GM23338 (cell line): ENCODE measurements at regions not wholly inside any gene's neighbourhood (a gene's known extent, or its start where the extent isn't known, plus 50 kb on each side); places are given as distances from the start of the nearest gene placed in this dataset.

Experiments
- ATAC-seq: fragments of 200-7000 bp; cut with Tn5 transposase; 3 replicates; pipeline ENCODE4 v1.9.1; 2020
- DNase-seq: peaks from one replicate; pipeline ENCODE4 v3.0.0-alpha.2; 2015; ENCODE audit warnings: low spot score
- H2AFZ ChIP-seq: fragments of 200-600 bp; sonication (generic); 2 replicates; pipeline ENCODE4 v1.8.0; 2016; ENCODE audit warnings: antibody characterized with exemption, mild to moderate bottlenecking, moderate library complexity
- H3F3A ChIP-seq: fragments of 200-600 bp; sonication (generic); replicated peaks from 2 replicates; pipeline ENCODE4 v1.8.0; 2017; ENCODE audit warnings: antibody characterized with exemption, mixed run types, low read depth
- H3K27ac ChIP-seq: fragments of 200-600 bp; sonication (generic); 2 replicates; pipeline ENCODE4 v1.6.1; 2016; ENCODE audit warnings: low read depth
- H3K27me3 ChIP-seq: fragments of 200-600 bp; sonication (generic); 2 replicates; pipeline ENCODE4 v1.8.0; 2016; ENCODE audit warnings: mild to moderate bottlenecking, mixed run types, moderate library complexity; ENCODE audit not compliant: insufficient read depth
- H3K36me3 ChIP-seq: fragments of 200-600 bp; sonication (generic); 2 replicates; pipeline ENCODE4 v1.8.0; 2016; ENCODE audit warnings: mild to moderate bottlenecking; ENCODE audit not compliant: insufficient read depth
- H3K4me1 ChIP-seq: fragments of 200-600 bp; sonication (generic); 2 replicates; pipeline ENCODE4 v1.8.0; 2016; ENCODE audit warnings: mild to moderate bottlenecking, moderate library complexity; ENCODE audit not compliant: insufficient read depth
- H3K4me2 ChIP-seq: fragments of 200-600 bp; sonication (generic); 2 replicates; pipeline ENCODE4 v1.7.1; 2017; ENCODE audit warnings: mixed run types
- H3K4me3 ChIP-seq: fragments of 200-600 bp; sonication (generic); 2 replicates; pipeline ENCODE4 v1.6.1; 2016; ENCODE audit warnings: mixed run types
- H3K79me2 ChIP-seq: fragments of 200-600 bp; sonication (generic); replicated peaks from 2 replicates; pipeline ENCODE4 v1.8.0; 2017; ENCODE audit warnings: mild to moderate bottlenecking; ENCODE audit not compliant: insufficient read depth
- H3K9me2 ChIP-seq: fragments of 200-600 bp; sonication (generic); 2 replicates; pipeline ENCODE4 v1.8.0; 2017; ENCODE audit not compliant: insufficient read depth
- H4K20me1 ChIP-seq: fragments of 200-600 bp; sonication (generic); replicated peaks from 2 replicates; pipeline ENCODE4 v1.8.0; 2017; ENCODE audit warnings: mild to moderate bottlenecking; ENCODE audit not compliant: insufficient read depth
- H3K27ac Mint-ChIP-seq: 2 replicates; pipeline ENCODE4 v1.8.0; 2020; ENCODE audit warnings: inconsistent platforms, mild to moderate bottlenecking, moderate library complexity, mixed read lengths
- H3K27me3 Mint-ChIP-seq: 3 replicates; pipeline ENCODE4 v1.8.0; 2022; ENCODE audit warnings: low read depth, mild to moderate bottlenecking, moderate library complexity, mixed read lengths, inconsistent platforms; ENCODE audit not compliant: insufficient read depth, poor library complexity
- H3K36me3 Mint-ChIP-seq: 3 replicates; pipeline ENCODE4 v1.8.0; 2021; ENCODE audit warnings: low read depth, mild to moderate bottlenecking, inconsistent platforms, moderate library complexity, mixed read lengths
- H3K4me1 Mint-ChIP-seq: 3 replicates; pipeline ENCODE4 v1.8.0; 2020; ENCODE audit warnings: mild to moderate bottlenecking, inconsistent platforms, mixed read lengths
- H3K4me3 Mint-ChIP-seq: 3 replicates; pipeline ENCODE4 v1.8.0; 2021; ENCODE audit warnings: moderate library complexity, mild to moderate bottlenecking, inconsistent platforms, mixed read lengths
- H3K9me3 Mint-ChIP-seq: 3 replicates; pipeline ENCODE4 v1.8.0; 2020; ENCODE audit warnings: moderate library complexity, mild to moderate bottlenecking, inconsistent platforms, mixed read lengths
- CREB1 ChIP-seq: fragments of 250-450 bp; sonication (Bioruptor Pico); IDR thresholded peaks from 2 replicates; pipeline ENCODE4 v1.5.0; 2020; ENCODE audit warnings: low read depth, mild to moderate bottlenecking, moderate library complexity
- CTCF ChIP-seq, 2 experiments: fragments of 200-600 bp in 1 of 2; sonication (generic) in 1 of 2; conservative IDR thresholded peaks; 2 replicates each; pipeline versions ENCODE4 v1.5.1 to v1.6.1; 2016 to 2017; ENCODE audit warnings: antibody characterized with exemption in 2 of 2, low read depth in 2 of 2, mild to moderate bottlenecking in 2 of 2, moderate library complexity in 1 of 2
- EZH2 ChIP-seq: fragments of 200-600 bp; sonication (generic); IDR thresholded peaks from one replicate; pipeline ENCODE4 v1.8.0; 2017; ENCODE audit warnings: antibody characterized with exemption, mild to moderate bottlenecking, low read depth; ENCODE audit not compliant: unreplicated experiment
- EZH2phosphoT487 ChIP-seq: fragments of 200-600 bp; sonication (generic); IDR thresholded peaks from one replicate; pipeline ENCODE4 v1.8.1; 2018; ENCODE audit warnings: antibody characterized with exemption; ENCODE audit not compliant: unreplicated experiment
- JUNB ChIP-seq: IDR thresholded peaks from one replicate; pipeline ENCODE4 v1.6.1; 2016; ENCODE audit warnings: antibody characterized with exemption; ENCODE audit not compliant: unreplicated experiment
- NANOG ChIP-seq: IDR thresholded peaks from 2 replicates; pipeline ENCODE4 v1.6.1; 2016; ENCODE audit warnings: antibody characterized with exemption, borderline replicate concordance
- POLR2AphosphoS5 ChIP-seq: IDR thresholded peaks from 2 replicates; pipeline ENCODE4 v1.6.1; 2016; ENCODE audit warnings: antibody characterized with exemption, low read depth
- REST ChIP-seq: IDR thresholded peaks from one replicate; pipeline ENCODE4 v1.6.1; 2018; ENCODE audit warnings: antibody characterized with exemption; ENCODE audit not compliant: unreplicated experiment
- STAT1 ChIP-seq: IDR thresholded peaks from one replicate; pipeline ENCODE4 v1.6.1; 2016; ENCODE audit warnings: antibody characterized with exemption; ENCODE audit not compliant: unreplicated experiment
- ZNF114 ChIP-seq: fragments of 250-450 bp; sonication (Bioruptor Pico); IDR thresholded peaks from 2 replicates; pipeline ENCODE4 v1.5.0; 2020; ENCODE audit warnings: mild to moderate bottlenecking, moderate library complexity
- ZNF331 ChIP-seq: fragments of 250-450 bp; sonication (Bioruptor Pico); IDR thresholded peaks from 2 replicates; pipeline ENCODE4 v1.5.0; 2020; ENCODE audit warnings: low read depth, mild to moderate bottlenecking, moderate library complexity
- TF ChIP-seq, protein P1 (sequence below): IDR thresholded peaks from 2 replicates; pipeline ENCODE4 v1.6.1; 2016; ENCODE audit warnings: antibody characterized with exemption
- TF ChIP-seq, protein P2 (sequence below): fragments of 250-450 bp; sonication (Bioruptor Pico); IDR thresholded peaks from 2 replicates; pipeline ENCODE4 v1.5.0; 2020; ENCODE audit warnings: mild to moderate bottlenecking, moderate library complexity

DNA sequence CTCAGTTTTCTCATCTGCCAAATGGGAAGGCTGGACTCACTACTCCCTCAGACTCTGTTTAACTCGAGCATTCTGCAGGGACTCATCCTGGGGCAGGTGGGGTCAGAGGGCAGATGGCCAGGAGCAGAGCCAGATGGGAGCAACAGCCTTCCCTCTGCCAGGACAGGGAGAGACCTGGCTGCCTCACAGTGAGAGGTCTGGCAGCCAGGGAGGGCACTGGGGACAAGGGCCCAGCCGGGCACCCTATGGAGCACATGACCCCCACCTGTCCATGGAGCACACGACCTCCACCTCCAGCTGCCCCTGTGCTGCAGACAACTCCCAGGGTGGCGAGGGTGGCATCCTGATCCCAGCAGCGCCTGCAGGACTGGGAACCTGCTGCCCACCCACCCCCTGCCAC is 67.4 kb downstream of the IGLL1 start:
- H3K9me3 Mint-ChIP-seq: no peaks in the 10 kb centered on the region; the same call in 2 of the 3 replicates
- peaks cover 27% of the 10 kb centered on the region for H3K27me3 Mint-ChIP-seq
- H3K4me3 ChIP-seq: no peak overlapping the region
- peaks cover 7% of the 10 kb centered on the region for H3K27me3 ChIP-seq
- no peak overlapping the region for H3K27ac ChIP-seq
- no peak for DNase-seq
- no peaks in the 10 kb centered on the region for H3K9me2 ChIP-seq
- no peaks in the 10 kb centered on the region for H3K79me2 ChIP-seq
- ATAC-seq: no peak
- H3F3A ChIP-seq: no peaks in the 10 kb centered on the region
- H4K20me1 ChIP-seq: no peaks in the 10 kb centered on the region
- TF ChIP-seq ZNF114 (CRISPR knock-in tag): no peak
- TF ChIP-seq CTCF (conservative IDR thresholded peaks at IDR 0.05; ENCODE audit: low read depth in 2 of 2): no peak
- no peak for TF ChIP-seq CREB1 (CRISPR knock-in tag)
- no peak for TF ChIP-seq EZH2phosphoT487
- no peak for TF ChIP-seq JUNB
- TF ChIP-seq REST: no peak
- TF ChIP-seq, protein P1, sequence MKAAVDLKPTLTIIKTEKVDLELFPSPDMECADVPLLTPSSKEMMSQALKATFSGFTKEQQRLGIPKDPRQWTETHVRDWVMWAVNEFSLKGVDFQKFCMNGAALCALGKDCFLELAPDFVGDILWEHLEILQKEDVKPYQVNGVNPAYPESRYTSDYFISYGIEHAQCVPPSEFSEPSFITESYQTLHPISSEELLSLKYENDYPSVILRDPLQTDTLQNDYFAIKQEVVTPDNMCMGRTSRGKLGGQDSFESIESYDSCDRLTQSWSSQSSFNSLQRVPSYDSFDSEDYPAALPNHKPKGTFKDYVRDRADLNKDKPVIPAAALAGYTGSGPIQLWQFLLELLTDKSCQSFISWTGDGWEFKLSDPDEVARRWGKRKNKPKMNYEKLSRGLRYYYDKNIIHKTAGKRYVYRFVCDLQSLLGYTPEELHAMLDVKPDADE: no peak
- no peak for TF ChIP-seq POLR2AphosphoS5
- no peak for TF ChIP-seq ZNF331 (CRISPR knock-in tag)
- TF ChIP-seq NANOG: no peak
- TF ChIP-seq STAT1: no peak
- TF ChIP-seq, protein P2, sequence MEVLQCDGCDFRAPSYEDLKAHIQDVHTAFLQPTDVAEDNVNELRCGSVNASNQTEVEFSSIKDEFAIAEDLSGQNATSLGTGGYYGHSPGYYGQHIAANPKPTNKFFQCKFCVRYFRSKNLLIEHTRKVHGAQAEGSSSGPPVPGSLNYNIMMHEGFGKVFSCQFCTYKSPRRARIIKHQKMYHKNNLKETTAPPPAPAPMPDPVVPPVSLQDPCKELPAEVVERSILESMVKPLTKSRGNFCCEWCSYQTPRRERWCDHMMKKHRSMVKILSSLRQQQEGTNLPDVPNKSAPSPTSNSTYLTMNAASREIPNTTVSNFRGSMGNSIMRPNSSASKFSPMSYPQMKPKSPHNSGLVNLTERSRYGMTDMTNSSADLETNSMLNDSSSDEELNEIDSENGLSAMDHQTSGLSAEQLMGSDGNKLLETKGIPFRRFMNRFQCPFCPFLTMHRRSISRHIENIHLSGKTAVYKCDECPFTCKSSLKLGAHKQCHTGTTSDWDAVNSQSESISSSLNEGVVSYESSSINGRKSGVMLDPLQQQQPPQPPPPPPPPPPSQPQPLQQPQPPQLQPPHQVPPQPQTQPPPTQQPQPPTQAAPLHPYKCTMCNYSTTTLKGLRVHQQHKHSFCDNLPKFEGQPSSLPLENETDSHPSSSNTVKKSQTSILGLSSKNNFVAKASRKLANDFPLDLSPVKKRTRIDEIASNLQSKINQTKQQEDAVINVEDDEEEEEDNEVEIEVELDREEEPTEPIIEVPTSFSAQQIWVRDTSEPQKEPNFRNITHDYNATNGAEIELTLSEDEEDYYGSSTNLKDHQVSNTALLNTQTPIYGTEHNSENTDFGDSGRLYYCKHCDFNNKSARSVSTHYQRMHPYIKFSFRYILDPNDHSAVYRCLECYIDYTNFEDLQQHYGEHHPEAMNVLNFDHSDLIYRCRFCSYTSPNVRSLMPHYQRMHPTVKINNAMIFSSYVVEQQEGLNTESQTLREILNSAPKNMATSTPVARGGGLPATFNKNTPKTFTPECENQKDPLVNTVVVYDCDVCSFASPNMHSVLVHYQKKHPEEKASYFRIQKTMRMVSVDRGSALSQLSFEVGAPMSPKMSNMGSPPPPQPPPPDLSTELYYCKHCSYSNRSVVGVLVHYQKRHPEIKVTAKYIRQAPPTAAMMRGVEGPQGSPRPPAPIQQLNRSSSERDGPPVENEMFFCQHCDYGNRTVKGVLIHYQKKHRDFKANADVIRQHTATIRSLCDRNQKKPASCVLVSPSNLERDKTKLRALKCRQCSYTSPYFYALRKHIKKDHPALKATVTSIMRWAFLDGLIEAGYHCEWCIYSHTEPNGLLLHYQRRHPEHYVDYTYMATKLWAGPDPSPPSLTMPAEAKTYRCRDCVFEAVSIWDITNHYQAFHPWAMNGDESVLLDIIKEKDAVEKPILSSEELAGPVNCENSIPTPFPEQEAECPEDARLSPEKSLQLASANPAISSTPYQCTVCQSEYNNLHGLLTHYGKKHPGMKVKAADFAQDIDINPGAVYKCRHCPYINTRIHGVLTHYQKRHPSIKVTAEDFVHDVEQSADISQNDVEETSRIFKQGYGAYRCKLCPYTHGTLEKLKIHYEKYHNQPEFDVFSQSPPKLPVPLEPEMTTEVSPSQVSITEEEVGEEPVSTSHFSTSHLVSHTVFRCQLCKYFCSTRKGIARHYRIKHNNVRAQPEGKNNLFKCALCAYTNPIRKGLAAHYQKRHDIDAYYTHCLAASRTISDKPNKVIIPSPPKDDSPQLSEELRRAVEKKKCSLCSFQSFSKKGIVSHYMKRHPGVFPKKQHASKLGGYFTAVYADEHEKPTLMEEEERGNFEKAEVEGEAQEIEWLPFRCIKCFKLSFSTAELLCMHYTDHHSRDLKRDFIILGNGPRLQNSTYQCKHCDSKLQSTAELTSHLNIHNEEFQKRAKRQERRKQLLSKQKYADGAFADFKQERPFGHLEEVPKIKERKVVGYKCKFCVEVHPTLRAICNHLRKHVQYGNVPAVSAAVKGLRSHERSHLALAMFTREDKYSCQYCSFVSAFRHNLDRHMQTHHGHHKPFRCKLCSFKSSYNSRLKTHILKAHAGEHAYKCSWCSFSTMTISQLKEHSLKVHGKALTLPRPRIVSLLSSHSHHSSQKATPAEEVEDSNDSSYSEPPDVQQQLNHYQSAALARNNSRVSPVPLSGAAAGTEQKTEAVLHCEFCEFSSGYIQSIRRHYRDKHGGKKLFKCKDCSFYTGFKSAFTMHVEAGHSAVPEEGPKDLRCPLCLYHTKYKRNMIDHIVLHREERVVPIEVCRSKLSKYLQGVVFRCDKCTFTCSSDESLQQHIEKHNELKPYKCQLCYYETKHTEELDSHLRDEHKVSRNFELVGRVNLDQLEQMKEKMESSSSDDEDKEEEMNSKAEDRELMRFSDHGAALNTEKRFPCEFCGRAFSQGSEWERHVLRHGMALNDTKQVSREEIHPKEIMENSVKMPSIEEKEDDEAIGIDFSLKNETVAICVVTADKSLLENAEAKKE: no peak
- TF ChIP-seq EZH2: no peak
- no peak overlapping the region for H3K27ac Mint-ChIP-seq
- H3K4me1 ChIP-seq: no peaks in the 10 kb centered on the region; the same call in 1 of the 2 replicates
- H3K36me3 ChIP-seq: no peaks in the 10 kb centered on the region
- H2AFZ ChIP-seq: no peak overlapping the region
- peaks cover 12% of the 10 kb centered on the region; the same call in 1 of the 3 replicates for H3K4me1 Mint-ChIP-seq
- H3K36me3 Mint-ChIP-seq: no peaks in the 10 kb centered on the region
- H3K4me2 ChIP-seq: no peak overlapping the region
- no peak overlapping the region for H3K4me3 Mint-ChIP-seq
